ENCODE measurements at regions not wholly inside any gene's neighbourhood (a gene's known extent, or its start where the extent isn't known, plus 50 kb on each side); places are given as distances from the start of the nearest gene placed in this dataset.

- Mint-ChIP-seq H3K27ac (no peak overlapping the region), H3K4me3 (no peak overlapping the region), H3K4me1 (no peaks in the 10 kb centered on the region), H3K36me3 (no peaks in the 10 kb centered on the region), H3K9me3 (no peaks in the 10 kb centered on the region), H3K27me3 (ENCODE audit: insufficient read depth, low read depth) (peaks cover 2% of the 10 kb centered on the region)
- DNase-seq (ENCODE audit: low spot score): no peak
- Histone ChIP-seq H3K27me3 (no peaks in the 10 kb centered on the region), H3K9me3 (ENCODE audit: low read depth) (no peaks in the 10 kb centered on the region), H3F3A (ENCODE audit: low read depth) (no peaks in the 10 kb centered on the region), H3K4me3 (no peak overlapping the region), H3K27ac (no peak overlapping the region), H3K9ac (no peak overlapping the region), H3K4me1 (no peaks in the 10 kb centered on the region), H3K79me2 (ENCODE audit: low read depth) (no peaks in the 10 kb centered on the region), H3K4me2 (no peak overlapping the region), H3K36me3 (no peaks in the 10 kb centered on the region), H2AFZ (replicated peaks) (no peak overlapping the region), H4K20me1 (ENCODE audit: low read depth) (no peaks in the 10 kb centered on the region)
- TF ChIP-seq EZH2phosphoT487 (IDR thresholded peaks at IDR 0.05) (no peak), EZH2 (IDR thresholded peaks at IDR 0.05) (no peak)
- TF ChIP-seq, protein P1, sequence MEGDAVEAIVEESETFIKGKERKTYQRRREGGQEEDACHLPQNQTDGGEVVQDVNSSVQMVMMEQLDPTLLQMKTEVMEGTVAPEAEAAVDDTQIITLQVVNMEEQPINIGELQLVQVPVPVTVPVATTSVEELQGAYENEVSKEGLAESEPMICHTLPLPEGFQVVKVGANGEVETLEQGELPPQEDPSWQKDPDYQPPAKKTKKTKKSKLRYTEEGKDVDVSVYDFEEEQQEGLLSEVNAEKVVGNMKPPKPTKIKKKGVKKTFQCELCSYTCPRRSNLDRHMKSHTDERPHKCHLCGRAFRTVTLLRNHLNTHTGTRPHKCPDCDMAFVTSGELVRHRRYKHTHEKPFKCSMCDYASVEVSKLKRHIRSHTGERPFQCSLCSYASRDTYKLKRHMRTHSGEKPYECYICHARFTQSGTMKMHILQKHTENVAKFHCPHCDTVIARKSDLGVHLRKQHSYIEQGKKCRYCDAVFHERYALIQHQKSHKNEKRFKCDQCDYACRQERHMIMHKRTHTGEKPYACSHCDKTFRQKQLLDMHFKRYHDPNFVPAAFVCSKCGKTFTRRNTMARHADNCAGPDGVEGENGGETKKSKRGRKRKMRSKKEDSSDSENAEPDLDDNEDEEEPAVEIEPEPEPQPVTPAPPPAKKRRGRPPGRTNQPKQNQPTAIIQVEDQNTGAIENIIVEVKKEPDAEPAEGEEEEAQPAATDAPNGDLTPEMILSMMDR (IDR thresholded peaks at IDR 0.05): no peak
Measured at GRCh38 chr15:35851491-35851890, 305.5 kb upstream of the DPH6 start.

DNA sequence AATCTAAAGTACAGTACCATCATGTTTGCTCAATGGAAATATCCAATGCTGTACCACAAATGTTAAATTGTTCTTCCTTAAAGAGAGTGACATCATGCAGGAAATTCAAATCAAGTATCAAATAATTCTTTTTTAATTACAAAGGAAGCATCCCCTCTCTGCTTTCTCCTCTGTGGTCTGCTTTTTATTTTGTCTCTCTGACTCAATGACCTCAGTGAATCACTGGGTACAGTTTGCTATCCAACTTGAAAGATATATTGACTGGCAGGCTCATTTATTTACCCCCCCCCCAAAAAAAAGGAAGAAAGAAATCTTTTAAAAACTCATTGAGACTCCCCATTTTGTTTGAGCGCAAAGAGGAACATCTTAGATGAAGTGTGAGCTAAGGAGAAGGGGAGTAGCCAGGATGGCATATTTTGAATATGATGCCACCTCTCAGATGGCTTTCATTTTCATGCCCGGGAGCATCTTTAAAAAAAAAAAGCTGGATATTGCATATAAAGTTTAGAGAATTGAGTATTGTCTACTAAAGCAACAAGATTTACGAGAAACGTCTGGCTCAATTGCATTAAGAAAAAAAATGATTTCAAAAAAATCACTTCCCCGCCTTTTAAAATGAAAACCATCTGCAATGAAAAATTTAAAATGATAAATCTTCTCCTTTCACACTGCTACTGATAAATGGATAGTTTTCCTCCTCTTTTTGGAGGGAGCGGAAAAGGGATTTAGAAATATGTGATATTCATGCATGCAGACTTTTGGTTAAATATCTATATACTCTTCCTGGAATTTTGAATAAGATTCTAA, 307.1 kb upstream of the DPH6 start:
- Histone ChIP-seq H3K4me3 (no peak overlapping the region), H4K20me1 (ENCODE audit: low read depth) (no peaks in the 10 kb centered on the region), H3K79me2 (ENCODE audit: low read depth) (no peaks in the 10 kb centered on the region), H3K27ac (no peak overlapping the region), H3K27me3 (no peaks in the 10 kb centered on the region), H3K36me3 (no peaks in the 10 kb centered on the region), H3K9ac (no peak overlapping the region), H3K4me2 (no peak overlapping the region), H3F3A (ENCODE audit: low read depth) (no peaks in the 10 kb centered on the region), H3K4me1 (no peaks in the 10 kb centered on the region), H3K9me3 (ENCODE audit: low read depth) (no peaks in the 10 kb centered on the region), H2AFZ (replicated peaks) (no peak overlapping the region)
- Mint-ChIP-seq H3K4me1 (no peaks in the 10 kb centered on the region), H3K4me3 (no peak overlapping the region), H3K27ac (no peak overlapping the region), H3K9me3 (no peaks in the 10 kb centered on the region), H3K36me3 (no peaks in the 10 kb centered on the region), H3K27me3 (ENCODE audit: insufficient read depth, low read depth) (peaks cover 2% of the 10 kb centered on the region)
- TF ChIP-seq EZH2phosphoT487 (IDR thresholded peaks at IDR 0.05) (no peak), EZH2 (IDR thresholded peaks at IDR 0.05) (no peak)
- TF ChIP-seq, protein P1 (IDR thresholded peaks at IDR 0.05): no peak
- DNase-seq (ENCODE audit: low spot score): no peak

DNA sequence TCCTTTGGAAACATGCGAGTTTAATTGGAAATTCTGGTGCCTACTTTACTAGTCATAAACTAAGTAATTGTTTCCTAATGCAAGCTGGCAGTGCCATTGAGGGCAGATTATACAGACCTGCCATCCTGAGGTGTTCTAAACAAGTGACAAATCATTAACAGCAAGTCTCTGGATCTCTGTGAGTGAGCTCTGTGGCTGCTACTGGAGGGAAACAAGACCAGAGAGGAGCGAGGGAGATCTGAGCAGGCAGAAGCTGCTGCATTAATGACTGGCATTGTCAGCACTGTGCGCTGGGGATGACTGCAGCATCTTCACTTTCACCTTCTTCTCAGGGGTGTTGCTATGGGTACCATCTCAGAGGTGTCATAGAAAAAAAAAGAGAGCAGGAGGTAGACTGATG, 308.4 kb upstream of the DPH6 start:
- Histone ChIP-seq H3K9ac (no peak overlapping the region), H3K9me3 (ENCODE audit: low read depth) (no peaks in the 10 kb centered on the region), H4K20me1 (ENCODE audit: low read depth) (no peaks in the 10 kb centered on the region), H3K4me2 (no peak overlapping the region), H3K27ac (no peak overlapping the region), H3K36me3 (no peaks in the 10 kb centered on the region), H2AFZ (replicated peaks) (no peak overlapping the region), H3K79me2 (ENCODE audit: low read depth) (no peaks in the 10 kb centered on the region), H3K4me1 (no peaks in the 10 kb centered on the region), H3K4me3 (no peak overlapping the region), H3K27me3 (no peaks in the 10 kb centered on the region), H3F3A (ENCODE audit: low read depth) (no peaks in the 10 kb centered on the region)
- no peaks in the 10 kb centered on the region for H3K9me3 Mint-ChIP-seq
- no peak overlapping the region for H3K4me3 Mint-ChIP-seq
- no peak overlapping the region for H3K27ac Mint-ChIP-seq
- no peaks in the 10 kb centered on the region for H3K36me3 Mint-ChIP-seq
- H3K4me1 Mint-ChIP-seq: peaks cover 5% of the 10 kb centered on the region
- DNase-seq (ENCODE audit: low spot score): no peak
- TF ChIP-seq, protein P1 (IDR thresholded peaks at IDR 0.05): no peak
- TF ChIP-seq EZH2phosphoT487 (IDR thresholded peaks at IDR 0.05) (no peak), EZH2 (IDR thresholded peaks at IDR 0.05) (no peak)
- H3K27me3 Mint-ChIP-seq (ENCODE audit: insufficient read depth, low read depth): peaks cover 2% of the 10 kb centered on the region

All from neural progenitor cell (in vitro differentiated cells).